ENCODE measurements at regions not wholly inside any gene's neighbourhood (a gene's known extent, or its start where the extent isn't known, plus 50 kb on each side); places are given as distances from the start of the nearest gene placed in this dataset.
A peak's percentile ranks its signal among the peaks of the same experiment; 100 is the strongest.

GRCh38 chr22:22802339-22802970 lies 85.2 kb upstream of the IGLL5 start:
- Histone ChIP-seq H3K36me3 (ENCODE audit: control insufficient read depth in 2 of 2, extremely low read depth in 1 of 2, insufficient read depth in 1 of 2, low read length in 1 of 2) (no peaks in the 10 kb centered on the region), H3K4me1 (ENCODE audit: control insufficient read depth in 1 of 2, extremely low read depth in 1 of 2, insufficient read depth in 2 of 2, low read length in 2 of 2) (peaks cover 6 to 9% of the 10 kb centered on the region in 2 experiments), H3K27me3 (replicated peaks in 1 of 2; ENCODE audit: control insufficient read depth in 2 of 2, extremely low read depth in 1 of 2, insufficient read depth in 2 of 2, low read length in 1 of 2) (no peaks in the 10 kb centered on the region), H3K27ac (ENCODE audit: low read length) (no peak overlapping the region), H3K4me3 (ENCODE audit: control insufficient read depth in 1 of 2, extremely low read depth in 1 of 2, low read length in 1 of 2) (no peak overlapping the region), H3K9me3 (no peaks in the 10 kb centered on the region)
- Mint-ChIP-seq H3K9me3 (no peaks in the 10 kb centered on the region), H3K27ac (peak overlapping the region in 1 of 2 donors; percentile 34), H3K4me3 (no peak overlapping the region), H3K27me3 (no peaks in the 10 kb centered on the region), H3K4me1 (peaks cover 0 to 51% (median 35%) of the 10 kb centered on the region in 3 donors), H3K36me3 (no peaks in the 10 kb centered on the region)
- DNase-seq: peak in 27 of 35 experiments; percentile 21 to 71 (median 49)
- ATAC-seq (replicated peaks in 1 of 4): peak in 3 of 4 experiments; percentile 54 to 84 (median 70)
- ChIA-PET POLR2A (interaction anchor here in 1 of 2 donors (1.0 kb wide), 1 partner anchor 77 kb away, joined by 3 read pairs; no protein-coding TSS in a partner anchor), CTCF (interaction anchor here (0.6 to 1.3 kb wide), 10 partner anchors 9 to 82 kb away, joined by 3 to 24 read pairs (median 4); no protein-coding TSS in a partner anchor)
- 82% methylated on average over 4 of the region's 5 CpGs for WGBS (ENCODE audit: insufficient coverage)

GRCh38 chr22:22803285-22803853 lies 84.2 kb upstream of the IGLL5 start:
- no peaks in the 10 kb centered on the region for H3K27me3 Mint-ChIP-seq
- Histone ChIP-seq H3K27ac (ENCODE audit: low read length) (no peak overlapping the region), H3K4me1 (ENCODE audit: control insufficient read depth in 1 of 2, extremely low read depth in 1 of 2, insufficient read depth in 2 of 2, low read length in 2 of 2) (peaks cover 6 to 9% of the 10 kb centered on the region in 2 experiments), H3K27me3 (replicated peaks in 1 of 2; ENCODE audit: control insufficient read depth in 2 of 2, extremely low read depth in 1 of 2, insufficient read depth in 2 of 2, low read length in 1 of 2) (no peaks in the 10 kb centered on the region), H3K4me3 (ENCODE audit: control insufficient read depth in 1 of 2, extremely low read depth in 1 of 2, low read length in 1 of 2) (no peak overlapping the region), H3K9me3 (no peaks in the 10 kb centered on the region), H3K36me3 (ENCODE audit: control insufficient read depth in 2 of 2, extremely low read depth in 1 of 2, insufficient read depth in 1 of 2, low read length in 1 of 2) (no peaks in the 10 kb centered on the region)
- H3K27ac Mint-ChIP-seq: peak overlapping the region in 1 of 2 donors; percentile 44
- H3K4me3 Mint-ChIP-seq: no peak overlapping the region
- ATAC-seq (replicated peaks in 1 of 4): no peak
- ChIA-PET POLR2A (no interaction called here), CTCF (interaction anchor here in 1 of 2 donors (0.8 to 1.3 kb wide), 2 partner anchors 21 to 81 kb away, joined by 3 to 24 read pairs; no protein-coding TSS in a partner anchor)
- no peaks in the 10 kb centered on the region for H3K36me3 Mint-ChIP-seq
- H3K9me3 Mint-ChIP-seq: no peaks in the 10 kb centered on the region
- DNase-seq: no peak
- H3K4me1 Mint-ChIP-seq: peaks cover 0 to 46% (median 30%) of the 10 kb centered on the region in 3 donors
- WGBS (ENCODE audit: insufficient coverage): 100% methylated on average over 2 of the region's 3 CpGs

- WGBS (ENCODE audit: insufficient coverage): 72% methylated on average over 4 of the region's 5 CpGs
- Mint-ChIP-seq H3K36me3 (no peaks in the 10 kb centered on the region), H3K9me3 (no peaks in the 10 kb centered on the region), H3K27ac (peak overlapping the region; percentile 50 to 70), H3K27me3 (no peaks in the 10 kb centered on the region), H3K4me3 (peak overlapping the region in 1 of 3 donors; percentile 40), H3K4me1 (peaks cover 37 to 66% (median 59%) of the 10 kb centered on the region in 3 donors)
- Histone ChIP-seq H3K27ac (ENCODE audit: low read length) (peak overlapping the region; percentile 11), H3K27me3 (replicated peaks in 1 of 2; ENCODE audit: control insufficient read depth in 2 of 2, extremely low read depth in 1 of 2, insufficient read depth in 2 of 2, low read length in 1 of 2) (no peaks in the 10 kb centered on the region), H3K4me1 (ENCODE audit: control insufficient read depth in 1 of 2, extremely low read depth in 1 of 2, insufficient read depth in 2 of 2, low read length in 2 of 2) (peaks cover 3 to 45% of the 10 kb centered on the region in 2 experiments), H3K9me3 (no peaks in the 10 kb centered on the region), H3K4me3 (ENCODE audit: control insufficient read depth in 1 of 2, extremely low read depth in 1 of 2, low read length in 1 of 2) (no peak overlapping the region), H3K36me3 (ENCODE audit: control insufficient read depth in 2 of 2, extremely low read depth in 1 of 2, insufficient read depth in 1 of 2, low read length in 1 of 2) (no peaks in the 10 kb centered on the region)
- ChIA-PET POLR2A (interaction anchor here in 1 of 2 donors (0.7 kb wide), 1 partner anchor 57 kb away, joined by 3 read pairs; no protein-coding TSS in a partner anchor), CTCF (interaction anchor here (0.6 to 3.3 kb wide), 26 partner anchors 10 to 74 kb away, joined by 3 to 43 read pairs (median 5); no protein-coding TSS in a partner anchor)
- DNase-seq (peak in 31 of 35 experiments; percentile 31 to 92 (median 67)), ATAC-seq (replicated peaks in 1 of 4) (peak; percentile 85 to 93 (median 85))
Measured at GRCh38 chr22:22810018-22810427, 77.6 kb upstream of the IGLL5 start.

GRCh38 chr22:22810471-22810870 lies 77.1 kb upstream of the IGLL5 start:
- H3K9me3 ChIP-seq: no peaks in the 10 kb centered on the region
- H3K4me1 ChIP-seq (ENCODE audit: control insufficient read depth in 1 of 2, extremely low read depth in 1 of 2, insufficient read depth in 2 of 2, low read length in 2 of 2): peaks cover 8 to 50% of the 10 kb centered on the region in 2 experiments
- no peaks in the 10 kb centered on the region for H3K27me3 Mint-ChIP-seq
- no peaks in the 10 kb centered on the region for H3K36me3 ChIP-seq (ENCODE audit: control insufficient read depth in 2 of 2, extremely low read depth in 1 of 2, insufficient read depth in 1 of 2, low read length in 1 of 2)
- H3K4me1 Mint-ChIP-seq: peaks cover 42 to 68% (median 60%) of the 10 kb centered on the region in 3 donors
- POLR2A ChIA-PET: interaction anchor here in 1 of 2 donors (0.7 kb wide), 1 partner anchor 57 kb away, joined by 3 read pairs; no protein-coding TSS in a partner anchor
- WGBS (ENCODE audit: insufficient coverage): 100% methylated on average over 2 of the region's 8 CpGs
- no peaks in the 10 kb centered on the region for H3K9me3 Mint-ChIP-seq
- H3K36me3 Mint-ChIP-seq: no peaks in the 10 kb centered on the region
- DNase-seq (no peak), ATAC-seq (replicated peaks in 1 of 4) (peak in 3 of 4 experiments; percentile 34 to 41 (median 34))
- no peak overlapping the region for H3K4me3 Mint-ChIP-seq
- H3K27ac Mint-ChIP-seq: peak overlapping the region; percentile 23 to 39
- no peak overlapping the region for H3K4me3 ChIP-seq (ENCODE audit: control insufficient read depth in 1 of 2, extremely low read depth in 1 of 2, low read length in 1 of 2)
- peak overlapping the region; percentile 11 for H3K27ac ChIP-seq (ENCODE audit: low read length)
- CTCF ChIA-PET: interaction anchor here (0.6 to 3.3 kb wide), 24 partner anchors 8 to 144 kb away, joined by 3 to 43 read pairs (median 5); no protein-coding TSS in a partner anchor
- H3K27me3 ChIP-seq (replicated peaks in 1 of 2; ENCODE audit: control insufficient read depth in 2 of 2, extremely low read depth in 1 of 2, insufficient read depth in 2 of 2, low read length in 1 of 2): no peaks in the 10 kb centered on the region

GRCh38 chr22:22811016-22812009 lies 76.3 kb upstream of the IGLL5 start:
- Histone ChIP-seq H3K4me1 (ENCODE audit: control insufficient read depth in 1 of 2, extremely low read depth in 1 of 2, insufficient read depth in 2 of 2, low read length in 2 of 2) (peaks cover 16 to 58% of the 10 kb centered on the region in 2 experiments), H3K27me3 (replicated peaks in 1 of 2; ENCODE audit: control insufficient read depth in 2 of 2, extremely low read depth in 1 of 2, insufficient read depth in 2 of 2, low read length in 1 of 2) (no peaks in the 10 kb centered on the region), H3K36me3 (ENCODE audit: control insufficient read depth in 2 of 2, extremely low read depth in 1 of 2, insufficient read depth in 1 of 2, low read length in 1 of 2) (no peaks in the 10 kb centered on the region), H3K9me3 (no peaks in the 10 kb centered on the region), H3K27ac (ENCODE audit: low read length) (no peak overlapping the region), H3K4me3 (ENCODE audit: control insufficient read depth in 1 of 2, extremely low read depth in 1 of 2, low read length in 1 of 2) (no peak overlapping the region)
- POLR2A ChIA-PET: no interaction called here
- Mint-ChIP-seq H3K4me1 (peaks cover 50 to 76% (median 68%) of the 10 kb centered on the region in 3 donors), H3K9me3 (no peaks in the 10 kb centered on the region), H3K4me3 (no peak overlapping the region), H3K27ac (peak overlapping the region; percentile 57 to 59), H3K36me3 (no peaks in the 10 kb centered on the region), H3K27me3 (no peaks in the 10 kb centered on the region)
- CTCF ChIA-PET: interaction anchor here (0.6 to 3.3 kb wide), 12 partner anchors 9 to 143 kb away, joined by 3 to 43 read pairs (median 5); no protein-coding TSS in a partner anchor
- DNase-seq: no peak
- WGBS (ENCODE audit: insufficient coverage): 100% methylated on average over 1 of the region's 8 CpGs
- ATAC-seq (replicated peaks in 1 of 4): no peak
